A204.1 (cell line): ENCODE measurements at regions not wholly inside any gene's neighbourhood (a gene's known extent, or its start where the extent isn't known, plus 50 kb on each side); places are given as distances from the start of the nearest gene placed in this dataset.
"Not testable (repeated sequence)": the region's sequence is repeated elsewhere in the genome, so short reads cannot be mapped to it uniquely, and the experiment has no call there.

Source experiments
- FAIRE-seq: peaks from 2 replicates; lab custom pipeline; 2012; peaks lifted over from hg19 to GRCh38; lab: Jason Lieb, UNC

- FAIRE-seq, result no peak
These were observed 1267.7 kb upstream of the TMEFF2 start for GRCh38 chr2:193462411-193462810.

- no peak for FAIRE-seq
These were observed 1266.8 kb upstream of the TMEFF2 start for GRCh38 chr2:193461431-193461934.

- no peak for FAIRE-seq
These were observed 1252.2 kb upstream of the TMEFF2 start for GRCh38 chr2:193446967-193447366.

GRCh38 chr2:193442293-193442692, 1247.6 kb upstream of the TMEFF2 start:
- no peak for FAIRE-seq

DNA sequence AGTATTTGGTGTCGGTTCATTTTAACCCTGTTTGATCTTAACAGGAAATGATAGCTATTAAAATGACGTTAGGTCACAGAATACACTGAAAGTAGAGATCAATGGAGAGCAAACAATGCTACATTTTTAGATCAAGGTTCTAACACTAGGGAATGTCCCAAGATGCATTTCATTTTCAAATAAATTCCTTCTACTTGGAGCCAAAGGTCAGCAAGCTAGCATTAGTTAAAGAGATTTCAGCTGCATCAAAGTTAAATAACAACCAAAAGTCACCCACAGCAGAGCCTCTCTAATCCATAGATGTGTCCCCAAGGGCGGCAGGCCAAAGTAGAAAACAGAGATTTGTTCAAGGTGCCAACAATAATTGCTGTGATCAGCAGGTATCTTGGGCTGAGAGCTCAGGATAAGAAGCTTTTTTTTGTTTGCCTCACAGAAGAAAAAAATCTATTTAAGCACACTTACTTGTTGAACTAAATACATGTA, 1233.6 kb upstream of the TMEFF2 start:
- FAIRE-seq, result no peak

DNA sequence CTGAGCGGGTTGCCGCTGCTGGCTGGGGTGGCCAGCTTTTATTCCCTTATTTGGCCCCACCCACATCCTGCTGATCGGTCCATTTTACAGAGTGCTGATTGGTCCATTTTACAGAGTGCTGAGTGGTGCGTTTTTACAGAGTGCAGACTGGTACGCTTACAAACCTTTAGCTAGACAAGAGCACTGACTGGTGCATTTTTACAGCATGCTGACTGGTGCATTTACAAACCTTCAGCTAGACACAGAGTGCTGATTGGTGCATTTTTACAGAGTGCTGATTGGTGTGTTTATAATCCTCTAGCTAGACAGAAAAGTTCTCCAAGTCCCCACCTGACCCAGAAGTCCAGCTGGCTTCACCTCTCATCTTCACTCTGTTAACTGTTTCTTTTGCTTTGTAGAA, 1217.6 kb upstream of the TMEFF2 start:
- not testable (repeated sequence) for FAIRE-seq

DNA sequence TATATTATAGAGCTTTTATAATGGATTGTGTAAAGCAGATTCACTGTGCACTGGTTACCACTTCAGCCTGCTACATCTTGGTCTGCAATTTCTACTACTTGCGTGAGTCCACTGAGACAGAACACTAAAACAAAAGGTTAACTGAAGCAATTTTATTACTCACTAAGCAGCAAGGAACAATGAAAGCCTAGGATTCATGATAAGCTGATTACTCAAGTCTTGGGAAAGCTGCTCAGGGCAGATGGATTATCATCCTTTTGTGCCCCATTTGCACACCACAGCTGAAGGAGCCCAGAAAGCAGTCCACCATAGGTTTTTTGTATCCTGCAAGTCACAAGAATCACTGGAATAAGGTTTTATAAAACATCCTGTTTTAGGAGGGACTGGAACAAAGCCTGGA, 1215.2 kb upstream of the TMEFF2 start:
- no peak for FAIRE-seq

- no peak for FAIRE-seq
These were observed 1187.8 kb upstream of the TMEFF2 start for GRCh38 chr2:193382583-193382982.

DNA sequence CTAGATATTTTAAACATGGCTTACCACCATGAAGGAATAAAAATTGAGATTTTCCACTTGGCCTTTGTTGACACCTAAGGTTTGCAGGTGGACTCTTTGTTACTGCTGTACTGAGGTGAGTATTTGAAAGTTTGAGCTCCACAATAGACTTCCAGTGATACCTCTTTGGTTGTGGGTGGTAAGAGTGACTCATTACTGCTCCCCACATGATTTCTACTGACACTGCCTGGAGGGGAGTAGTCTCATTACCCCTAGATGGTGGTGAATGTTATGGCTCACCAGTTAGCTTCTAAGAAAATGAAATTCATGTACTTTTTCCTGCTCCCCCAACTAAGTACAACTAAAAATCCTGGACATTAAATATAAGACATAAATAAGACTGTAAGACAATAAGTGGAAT, 1183.1 kb upstream of the TMEFF2 start:
- no peak for FAIRE-seq

GRCh38 chr2:193373120-193373519, 1178.4 kb upstream of the TMEFF2 start:
- no peak for FAIRE-seq

DNA sequence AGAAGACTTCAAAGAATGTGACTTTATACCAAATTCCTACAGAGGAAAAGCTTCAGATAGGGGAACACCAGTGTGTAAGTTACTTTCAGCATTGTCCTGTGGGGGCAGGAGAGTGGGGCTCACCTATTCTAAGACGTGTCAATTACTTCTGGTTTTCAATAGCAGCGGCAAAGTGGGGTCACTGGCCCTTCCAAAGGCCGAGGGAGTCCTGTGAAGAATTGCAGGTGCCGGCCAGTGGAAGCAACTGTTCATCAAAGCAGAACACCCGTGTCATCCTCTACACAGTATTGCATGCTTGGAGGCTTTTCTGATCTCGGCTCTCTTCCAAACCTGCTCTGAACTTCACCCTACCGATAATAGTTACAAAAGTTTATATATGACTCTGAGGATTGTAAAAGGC, 1176.5 kb upstream of the TMEFF2 start:
- no peak for FAIRE-seq

GRCh38 chr2:193368615-193369014, 1173.9 kb upstream of the TMEFF2 start:
- FAIRE-seq, result peak; percentile 78

DNA sequence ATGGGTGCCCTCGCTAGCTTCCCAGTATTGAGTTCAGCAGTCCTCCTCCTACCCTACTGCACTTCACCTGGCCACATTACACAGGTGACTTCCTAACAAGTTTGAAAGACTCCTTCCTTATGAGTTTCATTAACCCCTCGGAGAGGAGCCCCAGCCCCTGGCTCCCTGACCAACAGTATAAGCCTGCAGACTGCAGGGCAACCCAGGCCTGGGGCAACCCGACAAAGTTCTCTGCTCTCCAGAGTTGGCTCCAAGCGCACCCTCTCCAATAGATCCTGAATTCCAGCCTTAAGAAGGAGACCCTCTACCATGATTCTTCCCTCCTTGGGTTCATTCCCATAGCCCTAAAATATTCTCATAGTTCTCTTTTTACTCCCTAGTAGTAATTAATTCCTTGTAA, 1162.8 kb upstream of the TMEFF2 start:
- FAIRE-seq, result no peak

DNA sequence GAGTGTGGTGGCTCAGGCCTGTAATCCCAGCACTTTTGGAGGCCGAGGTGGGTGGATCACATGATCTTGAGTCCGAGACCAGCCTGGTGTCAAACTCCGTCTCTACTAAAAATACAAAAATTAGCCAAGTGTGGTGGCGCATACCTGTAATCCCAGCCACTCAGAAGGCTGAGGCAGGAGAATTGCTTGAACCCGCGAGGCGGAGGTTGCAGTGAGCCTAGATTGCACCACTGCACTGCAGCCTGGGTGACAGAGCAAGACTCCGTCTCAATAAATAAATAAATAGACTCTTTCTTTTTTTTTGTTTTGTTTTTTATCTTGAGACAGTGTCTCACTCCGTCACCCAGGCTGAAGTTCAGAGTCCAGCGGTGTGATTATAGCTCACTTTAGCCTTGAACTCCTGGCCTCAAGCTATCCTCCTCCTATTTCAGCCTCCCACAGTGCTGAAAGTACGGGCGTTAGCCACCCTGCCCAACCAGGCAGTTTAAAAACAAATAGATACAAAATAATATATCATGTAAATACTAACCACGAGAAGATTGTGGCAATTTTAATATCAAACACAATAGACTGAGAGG, 1158.0 kb upstream of the TMEFF2 start:
- FAIRE-seq, result not testable (repeated sequence)

DNA sequence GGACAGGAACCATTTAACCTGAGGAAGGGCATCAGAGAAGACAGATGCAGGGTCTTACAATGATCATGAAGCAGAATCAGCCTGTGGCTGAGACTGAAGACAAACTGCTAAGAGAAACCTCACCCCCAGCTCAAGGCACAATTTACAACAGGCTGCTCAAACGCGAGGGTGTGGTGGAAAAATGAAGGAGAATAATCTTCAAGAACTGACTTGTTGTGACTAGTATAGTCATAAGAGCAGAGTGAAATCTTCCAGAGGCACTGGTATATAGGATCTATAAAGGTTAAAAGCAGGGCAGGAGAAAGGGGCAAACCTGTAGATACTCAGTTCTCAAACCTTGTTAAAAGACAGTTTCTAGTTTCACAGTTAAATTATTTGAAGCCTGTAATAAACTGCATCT, 1155.8 kb upstream of the TMEFF2 start:
- FAIRE-seq, result no peak

GRCh38 chr2:193349642-193350041, 1154.9 kb upstream of the TMEFF2 start:
- FAIRE-seq, result no peak

GRCh38 chr2:193348055-193348454, 1153.3 kb upstream of the TMEFF2 start:
- FAIRE-seq, result no peak

GRCh38 chr2:193336781-193337180, 1142.0 kb upstream of the TMEFF2 start:
- FAIRE-seq, result no peak

- peak; percentile 51 for FAIRE-seq
These were observed 1139.7 kb upstream of the TMEFF2 start for GRCh38 chr2:193334401-193334800.

- FAIRE-seq, result no peak
These were observed 1138.8 kb upstream of the TMEFF2 start for GRCh38 chr2:193333539-193333938.

DNA sequence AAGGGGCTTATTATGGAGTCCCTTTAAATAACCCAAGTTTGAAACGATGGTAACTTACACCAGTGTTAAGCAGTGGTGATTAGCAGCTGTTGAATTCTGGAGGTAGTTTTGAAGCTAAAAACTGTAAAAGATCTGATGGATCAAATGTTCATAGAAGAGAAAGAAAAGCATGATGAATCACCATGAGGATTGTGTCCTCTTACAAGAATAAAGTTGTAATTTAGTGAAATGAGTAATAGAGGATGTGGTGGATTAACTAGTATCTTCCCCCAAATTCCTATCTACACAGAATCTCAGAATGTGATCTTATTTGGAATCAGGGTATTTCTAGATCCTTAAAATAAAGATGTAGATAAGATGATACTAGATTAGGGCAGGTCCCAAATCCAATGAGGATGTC, 1138.2 kb upstream of the TMEFF2 start:
- FAIRE-seq, result no peak

DNA sequence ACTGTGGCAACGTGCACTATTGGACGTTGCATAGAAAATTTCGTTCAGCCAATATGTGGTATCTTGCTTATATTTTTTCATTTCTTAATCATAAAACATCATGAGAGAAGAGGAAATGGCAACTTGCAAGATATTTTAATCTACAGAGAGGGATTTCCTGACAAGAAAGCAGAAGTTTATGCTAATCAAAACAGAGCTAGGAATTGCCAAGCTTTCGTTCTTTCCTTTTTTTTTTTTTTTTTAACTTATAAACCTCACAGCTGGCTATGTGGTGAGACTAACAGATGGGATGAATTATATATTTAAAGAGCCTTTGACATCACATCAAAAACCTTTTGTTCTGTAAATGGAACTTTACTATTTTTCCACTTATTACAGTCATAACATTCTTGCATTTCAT, 1136.9 kb upstream of the TMEFF2 start:
- no peak for FAIRE-seq

- no peak for FAIRE-seq
These were observed 1131.6 kb upstream of the TMEFF2 start for GRCh38 chr2:193326296-193326695.

GRCh38 chr2:193315428-193316091, 1120.8 kb upstream of the TMEFF2 start:
- no peak for FAIRE-seq
